Activated naive CD8-positive, alpha-beta T cell treated with anti-CD3 and anti-CD28 coated beads, Interleukin-2, amount 10 ng/mL, durations not matched to agents 7 days and 5 days (primary cell): ENCODE measurements at regions not wholly inside any gene's neighbourhood (a gene's known extent, or its start where the extent isn't known, plus 50 kb on each side); places are given as distances from the start of the nearest gene placed in this dataset.

ENCODE experiments used
- ATAC-seq: fragments of 150-1000 bp; cut with Tn5 transposase; one replicate; pipeline ENCODE4 v1.10.0; 2021; ENCODE audit warnings: low read depth, moderate library complexity
- POLR2A ChIA-PET: fragments of 350-600 bp; sonication (Branson Sonifier 250); formaldehyde crosslinking; loops from one replicate; lab custom pipeline; 2021; ENCODE audit warnings: antibody characterized with exemption; lab: Charles Lee
- DNase-seq: peaks from one replicate; pipeline ENCODE4 v3.0.0; 2021
- H3K27ac Mint-ChIP-seq: one replicate; pipeline ENCODE4 v1.8.0; 2022; ENCODE audit warnings: mild to moderate bottlenecking, mixed read lengths
- H3K27me3 Mint-ChIP-seq: one replicate; pipeline ENCODE4 v1.8.0; 2022; ENCODE audit warnings: mild to moderate bottlenecking, moderate library complexity, mixed read lengths
- H3K36me3 Mint-ChIP-seq: one replicate; pipeline ENCODE4 v1.8.0; 2021; ENCODE audit warnings: mild to moderate bottlenecking, mixed read lengths
- H3K4me1 Mint-ChIP-seq: one replicate; pipeline ENCODE4 v1.8.0; 2021; ENCODE audit warnings: mixed read lengths
- H3K4me3 Mint-ChIP-seq: one replicate; pipeline ENCODE4 v1.8.0; 2022; ENCODE audit warnings: mild to moderate bottlenecking, moderate library complexity, mixed read lengths
- H3K9me3 Mint-ChIP-seq: one replicate; pipeline ENCODE4 v1.8.0; 2021; ENCODE audit warnings: mixed read lengths

DNA sequence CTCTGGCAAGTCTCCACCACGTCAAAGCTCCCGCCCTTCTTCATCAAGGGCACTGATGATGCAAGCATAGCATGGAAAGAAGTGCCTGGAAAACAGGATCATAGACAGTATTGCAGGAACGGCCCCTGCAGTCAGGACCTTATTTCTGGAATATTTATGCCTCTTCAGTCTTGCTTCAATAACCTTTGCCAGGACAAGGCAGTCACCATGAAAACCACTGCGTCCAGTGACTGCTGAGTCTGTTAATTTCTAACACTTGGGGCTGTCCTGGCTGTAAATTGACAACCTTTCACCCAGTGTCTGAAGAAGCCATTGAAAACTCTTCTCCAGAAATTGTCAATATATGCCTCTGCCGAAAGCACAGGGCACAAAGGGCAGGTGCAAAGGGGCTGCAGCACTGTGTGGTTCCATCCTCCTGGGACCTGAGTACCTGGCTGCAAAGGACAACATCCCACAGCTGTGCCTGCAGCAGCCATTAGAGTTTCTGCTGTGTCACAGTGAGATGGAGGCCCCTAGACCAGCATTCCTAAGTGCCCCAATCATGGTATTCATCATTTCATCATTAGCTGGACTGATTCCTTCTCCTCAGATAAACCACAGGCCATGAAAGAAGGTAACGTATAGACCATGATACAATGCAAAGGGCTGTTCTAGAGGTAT is 819.6 kb downstream of the RNF144A start:
- ATAC-seq (no peak), DNase-seq (no peak)
- peaks cover 62% of the 10 kb centered on the region for H3K36me3 Mint-ChIP-seq
- peaks cover 21% of the 10 kb centered on the region for H3K9me3 Mint-ChIP-seq
- POLR2A ChIA-PET = interaction anchor here (1.0 kb wide), 1 partner anchor 10 kb away, joined by 5 read pairs; no protein-coding TSS in a partner anchor
- no peak overlapping the region for H3K4me3 Mint-ChIP-seq
- peaks cover 37% of the 10 kb centered on the region for H3K4me1 Mint-ChIP-seq
- no peaks in the 10 kb centered on the region for H3K27me3 Mint-ChIP-seq
- H3K27ac Mint-ChIP-seq = no peak overlapping the region

- Mint-ChIP-seq H3K4me1 (peaks cover 36% of the 10 kb centered on the region), H3K4me3 (no peak overlapping the region), H3K9me3 (peaks cover 33% of the 10 kb centered on the region), H3K36me3 (peaks cover 66% of the 10 kb centered on the region), H3K27ac (no peak overlapping the region), H3K27me3 (no peaks in the 10 kb centered on the region)
- ATAC-seq = no peak
- POLR2A ChIA-PET = no interaction called here
- DNase-seq = no peak
Measured at GRCh38 chr2:7738596-7738995, 821.4 kb downstream of the RNF144A start.

- Mint-ChIP-seq H3K4me3 (no peak overlapping the region), H3K9me3 (peaks cover 37% of the 10 kb centered on the region), H3K36me3 (peaks cover 66% of the 10 kb centered on the region), H3K27me3 (no peaks in the 10 kb centered on the region), H3K4me1 (peaks cover 40% of the 10 kb centered on the region), H3K27ac (no peak overlapping the region)
- DNase-seq = no peak
- POLR2A ChIA-PET = interaction anchor here (0.9 to 1.1 kb wide), 4 partner anchors 13 to 718 kb away, joined by 3 to 4 read pairs (median 4); no protein-coding TSS in a partner anchor
- ATAC-seq = no peak
Measured at GRCh38 chr2:7740114-7740513, 822.9 kb downstream of the RNF144A start.

GRCh38 chr2:7742301-7742700 is 825.1 kb downstream of the RNF144A start:
- H3K27me3 Mint-ChIP-seq = no peaks in the 10 kb centered on the region
- POLR2A ChIA-PET = no interaction called here
- H3K4me3 Mint-ChIP-seq = no peak overlapping the region
- ATAC-seq (no peak), DNase-seq (no peak)
- H3K36me3 Mint-ChIP-seq = peaks cover 62% of the 10 kb centered on the region
- peaks cover 40% of the 10 kb centered on the region for H3K9me3 Mint-ChIP-seq
- H3K27ac Mint-ChIP-seq = no peak overlapping the region
- peaks cover 37% of the 10 kb centered on the region for H3K4me1 Mint-ChIP-seq

DNA sequence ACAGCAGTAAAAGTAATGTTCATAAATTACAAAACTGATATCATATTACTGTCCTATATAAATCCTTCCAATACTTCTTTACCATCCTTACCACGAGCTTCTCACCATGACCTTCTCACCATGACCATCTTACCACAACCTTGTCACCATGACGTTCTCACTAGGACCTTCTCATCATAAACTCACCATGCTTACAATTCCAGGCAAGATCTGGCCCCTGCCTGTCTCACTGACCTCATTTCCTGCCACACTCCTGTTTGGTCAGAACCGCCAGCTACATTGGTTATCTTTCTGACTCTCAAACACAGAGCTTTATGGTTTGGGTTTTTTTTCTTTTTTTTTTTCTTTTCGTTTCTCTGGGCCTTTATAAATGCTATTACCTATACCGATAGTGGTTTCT is 827.6 kb downstream of the RNF144A start:
- DNase-seq (no peak), ATAC-seq (peak; percentile 78)
- H3K36me3 Mint-ChIP-seq = peaks cover 67% of the 10 kb centered on the region
- H3K9me3 Mint-ChIP-seq = peaks cover 43% of the 10 kb centered on the region
- POLR2A ChIA-PET = interaction anchor here (0.5 to 0.8 kb wide), 3 partner anchors 18 to 557 kb away, joined by 3 read pairs; no protein-coding TSS in a partner anchor
- peaks cover 33% of the 10 kb centered on the region for H3K4me1 Mint-ChIP-seq
- H3K4me3 Mint-ChIP-seq = peak overlapping the region; percentile 3
- H3K27me3 Mint-ChIP-seq = no peaks in the 10 kb centered on the region
- peak overlapping the region; percentile 64 for H3K27ac Mint-ChIP-seq

- H3K4me3 Mint-ChIP-seq = peak overlapping the region; percentile 4
- H3K36me3 Mint-ChIP-seq = peaks cover 64% of the 10 kb centered on the region
- peaks cover 40% of the 10 kb centered on the region for H3K9me3 Mint-ChIP-seq
- no peak for ATAC-seq
- POLR2A ChIA-PET = interaction anchor here (0.5 kb wide), 1 partner anchor 556 kb away, joined by 3 read pairs; no protein-coding TSS in a partner anchor
- H3K4me1 Mint-ChIP-seq = peaks cover 30% of the 10 kb centered on the region
- DNase-seq = no peak
- H3K27ac Mint-ChIP-seq = no peak overlapping the region
- no peaks in the 10 kb centered on the region for H3K27me3 Mint-ChIP-seq
Measured at GRCh38 chr2:7745369-7745768, 828.2 kb downstream of the RNF144A start.

DNA sequence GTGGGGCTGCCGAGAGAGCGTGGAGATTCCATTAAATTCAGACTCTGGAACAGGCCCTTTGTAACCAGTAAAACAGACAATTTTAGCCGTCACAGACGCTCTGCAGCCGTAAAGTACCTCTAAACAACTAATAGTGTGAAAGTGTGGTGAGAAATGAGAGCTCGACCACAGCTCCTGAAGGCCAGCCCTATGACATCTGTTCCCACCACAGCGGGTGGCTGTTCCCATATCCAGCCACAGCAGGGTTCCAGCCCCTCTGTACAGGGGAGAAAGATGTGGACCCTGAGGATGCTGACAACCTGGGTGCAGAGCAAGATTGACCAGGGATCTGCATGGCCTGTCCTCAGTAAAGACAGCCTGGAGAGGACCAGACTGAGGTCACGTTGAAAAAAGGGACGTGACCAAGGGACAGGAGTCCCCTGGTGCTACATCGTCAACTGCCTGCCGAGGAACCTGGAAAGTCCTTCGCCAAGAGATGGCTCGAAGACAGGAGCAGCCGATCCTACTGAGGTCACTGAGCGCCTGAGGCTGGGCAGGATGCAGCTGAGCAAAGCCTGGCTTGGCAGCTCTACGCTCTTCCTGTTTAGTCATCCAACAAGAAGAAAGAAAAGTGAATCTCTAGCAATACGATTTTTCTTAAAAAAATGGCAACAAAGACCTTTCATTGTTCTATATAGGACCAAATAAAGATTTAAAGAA is 831.7 kb downstream of the RNF144A start:
- H3K4me3 Mint-ChIP-seq = peak overlapping the region; percentile 6
- POLR2A ChIA-PET = no interaction called here

DNA sequence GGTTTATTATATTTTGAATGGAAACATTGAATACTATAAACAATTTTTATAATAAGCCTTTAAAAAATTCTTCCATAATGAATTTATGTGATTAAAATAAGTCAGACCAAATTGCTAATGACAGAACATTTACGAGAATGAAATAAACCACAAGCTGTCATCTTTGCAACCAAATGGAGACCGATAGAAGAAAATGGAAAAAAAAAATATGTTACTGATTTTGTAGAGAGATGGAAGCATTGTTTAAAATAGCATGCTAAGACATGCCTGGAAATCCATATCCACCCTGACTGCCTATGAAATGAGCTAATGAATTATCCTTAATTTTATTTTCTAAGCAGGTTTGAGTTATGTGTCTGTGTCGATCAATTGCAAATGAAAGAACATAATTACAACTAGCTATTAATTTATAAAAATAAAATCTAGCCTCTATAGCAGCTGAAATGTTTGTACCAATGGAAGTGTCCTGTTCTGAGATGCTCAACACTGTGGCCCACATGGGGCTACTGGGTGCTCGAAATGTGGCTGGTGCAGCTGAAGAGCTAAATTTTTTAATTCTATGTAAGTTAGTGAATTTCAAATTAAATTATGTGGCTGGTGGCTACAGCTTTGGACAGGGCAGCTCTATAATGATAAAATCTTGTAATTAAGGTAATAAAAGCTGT is 832.8 kb downstream of the RNF144A start:
- no peak overlapping the region for H3K4me3 Mint-ChIP-seq
- peaks cover 49% of the 10 kb centered on the region for H3K36me3 Mint-ChIP-seq
- ATAC-seq (no peak), DNase-seq (no peak)
- H3K27me3 Mint-ChIP-seq = no peaks in the 10 kb centered on the region
- POLR2A ChIA-PET = no interaction called here
- peaks cover 13% of the 10 kb centered on the region for H3K4me1 Mint-ChIP-seq
- peaks cover 30% of the 10 kb centered on the region for H3K9me3 Mint-ChIP-seq
- H3K27ac Mint-ChIP-seq = no peak overlapping the region

More for the DNA sequence above, 831.7 kb downstream of the RNF144A start:
- no peaks in the 10 kb centered on the region for H3K27me3 Mint-ChIP-seq
- H3K27ac Mint-ChIP-seq = no peak overlapping the region
- DNase-seq (no peak), ATAC-seq (peak; percentile 33)
- peaks cover 21% of the 10 kb centered on the region for H3K4me1 Mint-ChIP-seq
- H3K36me3 Mint-ChIP-seq = peaks cover 49% of the 10 kb centered on the region
- peaks cover 27% of the 10 kb centered on the region for H3K9me3 Mint-ChIP-seq

DNA sequence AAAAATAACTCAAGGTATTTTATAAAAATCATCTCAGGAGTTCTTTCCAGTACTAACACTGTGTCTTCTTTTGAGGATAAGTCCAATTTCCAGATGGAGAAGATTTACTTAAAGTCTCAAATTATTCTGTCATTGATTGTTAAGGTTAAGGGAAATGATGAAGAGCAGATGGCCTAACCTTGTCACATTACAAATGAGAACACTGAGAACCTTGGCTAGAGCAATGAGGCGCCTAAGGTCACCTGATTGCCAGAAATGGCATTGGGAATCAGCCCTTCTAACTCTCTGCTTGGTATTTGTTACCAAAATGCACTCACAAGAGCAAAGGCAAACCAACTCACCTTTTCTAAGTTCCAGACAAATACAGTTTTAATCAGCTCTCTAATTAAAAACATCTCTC is 835.1 kb downstream of the RNF144A start:
- no peak for DNase-seq
- Mint-ChIP-seq H3K36me3 (peaks cover 48% of the 10 kb centered on the region), H3K27me3 (no peaks in the 10 kb centered on the region), H3K4me3 (no peak overlapping the region), H3K4me1 (peaks cover 1% of the 10 kb centered on the region), H3K9me3 (peaks cover 29% of the 10 kb centered on the region), H3K27ac (no peak overlapping the region)
- ATAC-seq = no peak
- POLR2A ChIA-PET = no interaction called here

GRCh38 chr2:7753777-7754176 is 836.6 kb downstream of the RNF144A start:
- H3K36me3 Mint-ChIP-seq = peaks cover 46% of the 10 kb centered on the region
- no peak overlapping the region for H3K4me3 Mint-ChIP-seq
- H3K27me3 Mint-ChIP-seq = no peaks in the 10 kb centered on the region
- POLR2A ChIA-PET = interaction anchor here (0.6 kb wide), 1 partner anchor 721 kb away, joined by 4 read pairs; no protein-coding TSS in a partner anchor
- peaks cover 33% of the 10 kb centered on the region for H3K9me3 Mint-ChIP-seq
- DNase-seq (no peak), ATAC-seq (no peak)
- H3K4me1 Mint-ChIP-seq = peaks cover 1% of the 10 kb centered on the region
- no peak overlapping the region for H3K27ac Mint-ChIP-seq

GRCh38 chr2:7755879-7756278 is 838.7 kb downstream of the RNF144A start:
- DNase-seq = no peak
- peaks cover 50% of the 10 kb centered on the region for H3K36me3 Mint-ChIP-seq
- H3K4me1 Mint-ChIP-seq = no peaks in the 10 kb centered on the region
- H3K4me3 Mint-ChIP-seq = no peak overlapping the region
- POLR2A ChIA-PET = no interaction called here
- peaks cover 33% of the 10 kb centered on the region for H3K9me3 Mint-ChIP-seq
- no peaks in the 10 kb centered on the region for H3K27me3 Mint-ChIP-seq
- no peak for ATAC-seq
- no peak overlapping the region for H3K27ac Mint-ChIP-seq

- Mint-ChIP-seq H3K9me3 (peaks cover 34% of the 10 kb centered on the region), H3K36me3 (peaks cover 49% of the 10 kb centered on the region), H3K27ac (no peak overlapping the region), H3K4me3 (no peak overlapping the region), H3K27me3 (no peaks in the 10 kb centered on the region), H3K4me1 (no peaks in the 10 kb centered on the region)
- no peak for DNase-seq
- no peak for ATAC-seq
- POLR2A ChIA-PET = no interaction called here
Measured at GRCh38 chr2:7758073-7758759, 841.0 kb downstream of the RNF144A start.

DNA sequence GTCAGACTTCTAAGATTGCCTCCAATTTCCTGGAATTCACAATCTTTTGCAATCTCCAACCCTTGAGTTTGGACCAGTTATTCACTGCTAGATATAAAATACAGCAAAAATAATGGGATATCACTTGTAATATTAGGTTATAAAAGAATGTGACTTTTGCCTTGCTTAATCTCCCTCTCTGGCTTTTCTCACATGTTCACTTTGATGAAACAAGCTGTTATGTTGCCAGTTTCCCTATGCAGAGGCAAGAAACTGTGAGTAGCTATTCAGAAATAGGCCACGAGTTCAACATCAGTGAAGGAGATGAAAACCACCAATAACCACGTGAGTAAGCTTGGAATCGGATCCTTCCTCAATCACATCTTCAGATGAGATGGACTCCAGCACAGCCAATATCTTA is 842.7 kb downstream of the RNF144A start:
- H3K4me3 Mint-ChIP-seq = no peak overlapping the region
- no peaks in the 10 kb centered on the region for H3K27me3 Mint-ChIP-seq
- H3K9me3 Mint-ChIP-seq = peaks cover 33% of the 10 kb centered on the region
- peaks cover 44% of the 10 kb centered on the region for H3K36me3 Mint-ChIP-seq
- ATAC-seq = no peak
- no peak overlapping the region for H3K27ac Mint-ChIP-seq
- no peaks in the 10 kb centered on the region for H3K4me1 Mint-ChIP-seq
- POLR2A ChIA-PET = interaction anchor here (1.2 kb wide), 1 partner anchor 19 kb away, joined by 3 read pairs; no protein-coding TSS in a partner anchor
- no peak for DNase-seq
